ENCODE measurements at regions not wholly inside any gene's neighbourhood (a gene's known extent, or its start where the extent isn't known, plus 50 kb on each side); places are given as distances from the start of the nearest gene placed in this dataset.

DNA sequence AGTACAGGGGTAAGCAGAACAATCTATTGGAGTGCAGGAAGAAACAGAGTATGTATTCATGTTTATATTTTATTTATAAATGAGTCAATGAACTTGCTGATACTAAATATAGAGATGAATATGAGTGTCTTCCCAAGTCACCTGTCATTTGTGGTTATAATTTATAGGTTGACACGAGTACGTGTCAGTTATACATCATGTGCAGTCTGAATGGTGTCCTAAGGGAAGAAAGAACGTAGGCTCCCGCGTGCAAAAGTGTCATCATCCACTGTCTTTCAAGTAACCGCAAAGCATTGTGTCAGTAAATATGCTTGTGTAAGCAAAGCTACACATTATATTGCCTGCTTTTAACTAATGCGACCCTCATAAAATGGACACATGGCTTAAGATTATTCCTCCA lies 786.1 kb downstream of the KCNJ2 start:
- Histone ChIP-seq H3K27me3 (ENCODE audit: insufficient read depth, poor library complexity, severe bottlenecking) (no peaks in the 10 kb centered on the region), H3K27ac (replicated peaks) (no peak overlapping the region), H3K4me3 (replicated peaks; ENCODE audit: insufficient read depth, low read length) (no peak overlapping the region)
- no peak for DNase-seq (ENCODE audit: low read depth in 1 of 2, low spot score in 1 of 2)
- TF ChIP-seq SPI1 (IDR thresholded peaks at IDR 0.05; ENCODE audit: borderline replicate concordance, low read depth) (no peak), POLR2AphosphoS5 (IDR thresholded peaks at IDR 0.05; ENCODE audit: low read depth) (no peak), GABPA (IDR thresholded peaks at IDR 0.05; ENCODE audit: low read depth) (no peak)
- TF ChIP-seq, protein P1, sequence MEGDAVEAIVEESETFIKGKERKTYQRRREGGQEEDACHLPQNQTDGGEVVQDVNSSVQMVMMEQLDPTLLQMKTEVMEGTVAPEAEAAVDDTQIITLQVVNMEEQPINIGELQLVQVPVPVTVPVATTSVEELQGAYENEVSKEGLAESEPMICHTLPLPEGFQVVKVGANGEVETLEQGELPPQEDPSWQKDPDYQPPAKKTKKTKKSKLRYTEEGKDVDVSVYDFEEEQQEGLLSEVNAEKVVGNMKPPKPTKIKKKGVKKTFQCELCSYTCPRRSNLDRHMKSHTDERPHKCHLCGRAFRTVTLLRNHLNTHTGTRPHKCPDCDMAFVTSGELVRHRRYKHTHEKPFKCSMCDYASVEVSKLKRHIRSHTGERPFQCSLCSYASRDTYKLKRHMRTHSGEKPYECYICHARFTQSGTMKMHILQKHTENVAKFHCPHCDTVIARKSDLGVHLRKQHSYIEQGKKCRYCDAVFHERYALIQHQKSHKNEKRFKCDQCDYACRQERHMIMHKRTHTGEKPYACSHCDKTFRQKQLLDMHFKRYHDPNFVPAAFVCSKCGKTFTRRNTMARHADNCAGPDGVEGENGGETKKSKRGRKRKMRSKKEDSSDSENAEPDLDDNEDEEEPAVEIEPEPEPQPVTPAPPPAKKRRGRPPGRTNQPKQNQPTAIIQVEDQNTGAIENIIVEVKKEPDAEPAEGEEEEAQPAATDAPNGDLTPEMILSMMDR (IDR thresholded peaks at IDR 0.05; ENCODE audit: insufficient read depth, low read length) = no peak
- TF ChIP-seq, protein P2, sequence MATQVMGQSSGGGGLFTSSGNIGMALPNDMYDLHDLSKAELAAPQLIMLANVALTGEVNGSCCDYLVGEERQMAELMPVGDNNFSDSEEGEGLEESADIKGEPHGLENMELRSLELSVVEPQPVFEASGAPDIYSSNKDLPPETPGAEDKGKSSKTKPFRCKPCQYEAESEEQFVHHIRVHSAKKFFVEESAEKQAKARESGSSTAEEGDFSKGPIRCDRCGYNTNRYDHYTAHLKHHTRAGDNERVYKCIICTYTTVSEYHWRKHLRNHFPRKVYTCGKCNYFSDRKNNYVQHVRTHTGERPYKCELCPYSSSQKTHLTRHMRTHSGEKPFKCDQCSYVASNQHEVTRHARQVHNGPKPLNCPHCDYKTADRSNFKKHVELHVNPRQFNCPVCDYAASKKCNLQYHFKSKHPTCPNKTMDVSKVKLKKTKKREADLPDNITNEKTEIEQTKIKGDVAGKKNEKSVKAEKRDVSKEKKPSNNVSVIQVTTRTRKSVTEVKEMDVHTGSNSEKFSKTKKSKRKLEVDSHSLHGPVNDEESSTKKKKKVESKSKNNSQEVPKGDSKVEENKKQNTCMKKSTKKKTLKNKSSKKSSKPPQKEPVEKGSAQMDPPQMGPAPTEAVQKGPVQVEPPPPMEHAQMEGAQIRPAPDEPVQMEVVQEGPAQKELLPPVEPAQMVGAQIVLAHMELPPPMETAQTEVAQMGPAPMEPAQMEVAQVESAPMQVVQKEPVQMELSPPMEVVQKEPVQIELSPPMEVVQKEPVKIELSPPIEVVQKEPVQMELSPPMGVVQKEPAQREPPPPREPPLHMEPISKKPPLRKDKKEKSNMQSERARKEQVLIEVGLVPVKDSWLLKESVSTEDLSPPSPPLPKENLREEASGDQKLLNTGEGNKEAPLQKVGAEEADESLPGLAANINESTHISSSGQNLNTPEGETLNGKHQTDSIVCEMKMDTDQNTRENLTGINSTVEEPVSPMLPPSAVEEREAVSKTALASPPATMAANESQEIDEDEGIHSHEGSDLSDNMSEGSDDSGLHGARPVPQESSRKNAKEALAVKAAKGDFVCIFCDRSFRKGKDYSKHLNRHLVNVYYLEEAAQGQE (IDR thresholded peaks at IDR 0.05; ENCODE audit: insufficient replicate concordance, low read depth) = no peak

DNA sequence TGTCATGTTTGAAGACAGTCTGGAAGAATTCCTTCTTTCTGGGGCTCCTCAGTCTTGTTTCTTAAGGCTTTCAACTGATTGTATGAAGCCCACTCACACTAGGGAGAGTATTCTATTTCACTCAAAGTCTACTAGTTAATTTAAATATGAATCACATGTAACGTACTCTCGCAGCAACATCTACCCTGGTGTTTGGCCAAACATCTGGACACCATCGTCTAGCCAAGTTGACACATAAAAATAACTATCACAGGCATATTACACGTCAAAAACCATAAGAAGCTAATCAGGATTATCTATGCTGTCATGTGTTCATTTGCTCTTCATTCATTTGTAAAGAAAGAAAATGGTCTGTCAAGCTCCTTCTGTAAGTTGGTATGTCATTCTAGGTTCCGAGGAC lies 787.4 kb downstream of the KCNJ2 start:
- TF ChIP-seq SPI1 (IDR thresholded peaks at IDR 0.05; ENCODE audit: borderline replicate concordance, low read depth) = no peak
- no peak for TF ChIP-seq GABPA (IDR thresholded peaks at IDR 0.05; ENCODE audit: low read depth)
- TF ChIP-seq, protein P1 (IDR thresholded peaks at IDR 0.05; ENCODE audit: insufficient read depth, low read length) = no peak
- TF ChIP-seq POLR2AphosphoS5 (IDR thresholded peaks at IDR 0.05; ENCODE audit: low read depth) = no peak
- TF ChIP-seq, protein P2 (IDR thresholded peaks at IDR 0.05; ENCODE audit: insufficient replicate concordance, low read depth) = no peak
- Histone ChIP-seq H3K27me3 (ENCODE audit: insufficient read depth, poor library complexity, severe bottlenecking) (no peaks in the 10 kb centered on the region), H3K27ac (replicated peaks) (no peak overlapping the region), H3K4me3 (replicated peaks; ENCODE audit: insufficient read depth, low read length) (no peak overlapping the region)
- no peak for DNase-seq (ENCODE audit: low read depth in 1 of 2, low spot score in 1 of 2)

DNA sequence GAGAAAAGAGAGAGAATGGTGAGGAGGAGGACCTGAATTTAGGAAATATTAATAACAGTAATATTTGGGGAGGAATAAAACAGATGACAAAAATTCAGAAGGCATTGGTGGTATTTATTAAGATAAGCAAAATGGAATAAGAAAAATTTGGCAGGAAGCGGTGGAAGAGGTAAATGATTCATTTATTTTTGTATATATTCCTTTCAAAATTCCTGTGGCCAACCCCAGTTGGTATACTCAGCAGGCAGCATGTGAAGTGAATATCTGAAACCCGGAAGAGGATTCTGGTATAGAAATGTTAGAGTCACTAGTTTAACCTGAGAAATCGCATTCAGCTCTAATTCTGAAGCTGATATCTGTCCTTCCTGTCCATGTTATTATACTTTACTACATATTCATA lies 792.0 kb downstream of the KCNJ2 start:
- Histone ChIP-seq H3K27me3 (ENCODE audit: insufficient read depth, poor library complexity, severe bottlenecking) (no peaks in the 10 kb centered on the region), H3K27ac (replicated peaks) (no peak overlapping the region), H3K4me3 (replicated peaks; ENCODE audit: insufficient read depth, low read length) (no peak overlapping the region)
- DNase-seq (ENCODE audit: low read depth in 1 of 2, low spot score in 1 of 2) = no peak
- TF ChIP-seq SPI1 (IDR thresholded peaks at IDR 0.05; ENCODE audit: borderline replicate concordance, low read depth) (no peak), GABPA (IDR thresholded peaks at IDR 0.05; ENCODE audit: low read depth) (no peak), POLR2AphosphoS5 (IDR thresholded peaks at IDR 0.05; ENCODE audit: low read depth) (no peak)
- TF ChIP-seq, protein P1 (IDR thresholded peaks at IDR 0.05; ENCODE audit: insufficient read depth, low read length) = no peak
- TF ChIP-seq, protein P2 (IDR thresholded peaks at IDR 0.05; ENCODE audit: insufficient replicate concordance, low read depth) = no peak

Measured in HL-60 (cell line).